ENCODE measurements at regions not wholly inside any gene's neighbourhood (a gene's known extent, or its start where the extent isn't known, plus 50 kb on each side); places are given as distances from the start of the nearest gene placed in this dataset.

DNA sequence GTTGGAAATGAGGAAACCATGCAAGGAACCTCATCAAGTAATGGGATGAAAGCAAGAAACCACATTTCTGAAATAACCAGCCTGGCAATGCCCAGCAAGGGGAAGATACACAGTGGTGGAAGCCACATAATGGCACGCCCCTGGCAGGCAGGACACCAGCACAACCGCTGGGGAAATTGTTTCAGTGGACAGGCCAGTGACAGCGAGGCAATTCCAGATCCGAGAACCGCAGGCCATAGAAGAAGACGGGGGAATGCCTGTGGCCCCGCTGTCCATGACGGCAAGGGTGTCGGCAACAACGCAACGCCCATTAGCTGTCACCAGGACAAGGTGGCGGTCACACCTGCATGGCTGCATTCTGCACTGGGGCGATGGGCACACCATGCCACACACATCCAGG lies 1389.6 kb downstream of the BRD1 start:
- DNase-seq (ENCODE audit: low spot score), result no peak

DNA sequence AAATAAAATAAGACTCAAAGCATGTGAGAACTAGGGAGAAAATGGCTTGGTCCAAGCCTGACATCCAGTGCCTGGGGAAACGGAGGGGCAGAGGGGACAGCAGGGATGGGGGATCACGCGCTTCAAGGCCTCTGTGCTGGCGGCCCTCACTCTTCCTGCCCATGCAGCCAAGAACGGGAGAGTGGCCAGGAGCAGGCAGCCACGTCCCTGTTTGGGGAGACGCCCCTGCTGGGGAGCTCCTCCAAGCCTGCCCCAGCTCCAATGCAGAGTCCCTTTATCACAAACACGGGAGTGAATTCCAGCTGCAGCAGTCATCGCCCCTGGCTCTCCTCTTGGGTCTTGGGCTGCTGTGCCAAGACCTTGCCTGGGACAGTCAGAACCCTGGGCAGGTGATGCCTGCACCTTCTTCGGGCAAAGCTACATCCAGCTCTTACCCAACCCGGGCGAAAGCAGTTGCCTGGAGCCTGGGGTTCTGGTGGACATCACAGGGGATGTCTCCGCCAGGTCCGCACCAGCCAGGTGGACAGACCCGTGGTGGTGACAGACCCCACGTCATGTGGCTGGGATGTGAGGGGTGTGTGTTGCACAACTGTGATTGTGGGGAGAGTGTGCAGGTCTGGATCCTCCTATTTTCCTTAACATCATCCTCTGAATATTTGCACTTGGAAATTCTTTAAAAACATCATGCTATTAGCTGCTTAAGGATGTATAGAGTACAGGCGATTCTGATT lies 1391.3 kb downstream of the BRD1 start:
- no peak for DNase-seq (ENCODE audit: low spot score)

DNA sequence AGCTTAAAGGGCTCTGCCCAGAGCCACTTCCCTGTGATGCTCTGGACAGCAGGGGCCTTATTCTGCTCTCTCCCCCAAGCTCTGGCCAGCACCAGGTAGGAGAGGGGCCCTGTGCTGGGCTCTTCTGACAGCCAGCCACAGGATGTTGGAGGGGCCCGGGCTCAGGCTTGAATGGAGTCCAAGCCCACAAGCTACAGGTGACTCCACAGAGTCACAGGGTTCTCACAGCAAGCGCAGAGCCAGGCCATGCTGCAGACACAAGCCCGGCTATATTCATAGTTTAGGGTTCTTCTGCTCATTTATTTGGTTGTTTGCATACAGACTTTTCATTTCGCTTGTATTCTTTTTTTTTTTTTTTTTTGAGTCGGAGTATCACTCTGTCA lies 1392.8 kb downstream of the BRD1 start:
- DNase-seq (ENCODE audit: low spot score), result no peak

DNA sequence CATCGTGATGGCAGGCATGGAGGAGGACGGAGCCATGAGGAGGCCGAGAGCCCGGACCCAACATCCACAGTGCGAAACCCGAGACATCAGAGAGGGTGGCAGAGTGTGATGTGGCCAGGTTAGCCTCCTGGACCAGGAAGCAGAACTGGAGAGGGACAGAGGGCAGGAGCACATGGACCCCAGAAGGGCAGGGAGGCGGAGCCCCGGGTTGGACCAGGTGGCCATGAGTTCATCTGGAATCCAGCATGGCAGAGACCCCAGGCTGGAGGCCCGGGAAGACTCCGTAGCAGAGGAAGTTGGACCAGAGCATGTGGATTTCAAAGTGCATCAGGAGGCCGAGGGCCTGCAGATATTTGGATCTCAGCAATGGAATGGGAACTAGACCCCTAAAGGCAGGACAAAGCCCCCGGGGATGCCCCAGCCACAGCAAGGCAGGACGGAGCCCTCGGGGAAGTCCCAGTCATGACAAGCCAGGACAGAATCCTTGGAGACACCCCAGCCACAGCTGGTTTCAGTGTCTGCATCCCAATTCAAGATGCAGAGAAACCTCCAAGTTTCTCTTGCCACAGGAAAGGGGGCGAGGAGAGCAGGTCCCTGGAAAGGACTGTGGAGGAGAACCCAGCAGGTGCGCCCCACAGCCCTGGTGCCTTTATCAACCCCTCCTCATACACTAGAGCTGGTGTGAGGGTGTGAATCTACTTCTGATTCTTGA lies 1393.4 kb downstream of the BRD1 start:
- DNase-seq (ENCODE audit: low spot score), result no peak

DNA sequence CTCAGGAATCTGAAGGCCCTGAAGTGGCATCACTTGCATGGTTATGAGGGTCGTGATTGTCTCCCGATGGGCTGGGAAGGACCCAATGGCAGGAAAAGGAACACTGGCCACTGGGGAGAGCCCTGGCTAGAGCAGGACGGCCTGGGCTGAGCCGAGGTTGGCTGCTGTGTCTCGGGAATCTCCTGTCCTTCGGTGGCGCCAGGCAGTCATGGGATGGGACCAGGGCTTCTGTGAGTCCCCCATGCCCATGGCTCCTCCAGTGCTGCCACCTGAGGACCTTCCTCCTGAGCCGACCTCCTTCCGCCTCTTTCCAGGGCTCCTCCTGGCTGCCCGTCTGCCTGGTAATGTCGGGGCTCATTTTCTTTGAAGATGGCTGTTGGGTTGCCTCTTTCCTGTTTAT lies 1394.0 kb downstream of the BRD1 start:
- no peak for DNase-seq (ENCODE audit: low spot score)

DNA sequence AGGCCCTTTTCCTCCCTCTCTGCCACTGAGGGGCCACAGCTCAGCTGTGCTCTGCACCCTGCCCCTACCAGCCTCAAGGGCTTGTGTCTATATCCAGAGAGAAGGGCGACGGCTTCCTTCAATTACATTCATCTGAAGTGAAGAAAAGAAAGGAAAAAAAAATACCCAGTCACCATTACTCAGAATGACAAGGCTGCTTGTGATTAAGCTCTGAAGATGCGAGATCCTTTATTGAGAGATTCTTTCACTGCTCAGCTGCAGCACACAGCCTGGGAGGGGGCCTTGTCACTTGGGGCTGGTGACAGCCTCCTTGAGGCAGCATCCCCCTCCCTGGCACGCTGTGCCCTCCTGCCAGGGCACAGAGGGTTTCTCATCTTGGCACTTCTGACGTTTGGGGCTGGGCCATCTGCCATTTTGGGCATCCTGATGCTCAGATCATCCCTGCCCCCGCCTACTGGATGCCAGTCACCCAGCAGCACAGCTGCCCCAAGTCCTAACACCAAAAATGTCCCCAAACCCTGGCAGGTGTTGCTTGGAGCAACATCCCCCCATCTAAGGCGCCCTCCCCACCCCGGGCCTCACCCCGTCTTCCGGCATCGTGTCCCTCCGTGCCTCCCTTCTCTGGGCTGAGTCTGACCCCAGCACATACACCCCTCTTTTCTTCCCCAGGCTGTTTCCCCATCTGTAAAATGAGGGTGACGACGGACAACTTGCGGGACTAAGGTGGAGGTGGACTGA lies 1394.7 kb downstream of the BRD1 start:
- DNase-seq (ENCODE audit: low spot score), result no peak

DNA sequence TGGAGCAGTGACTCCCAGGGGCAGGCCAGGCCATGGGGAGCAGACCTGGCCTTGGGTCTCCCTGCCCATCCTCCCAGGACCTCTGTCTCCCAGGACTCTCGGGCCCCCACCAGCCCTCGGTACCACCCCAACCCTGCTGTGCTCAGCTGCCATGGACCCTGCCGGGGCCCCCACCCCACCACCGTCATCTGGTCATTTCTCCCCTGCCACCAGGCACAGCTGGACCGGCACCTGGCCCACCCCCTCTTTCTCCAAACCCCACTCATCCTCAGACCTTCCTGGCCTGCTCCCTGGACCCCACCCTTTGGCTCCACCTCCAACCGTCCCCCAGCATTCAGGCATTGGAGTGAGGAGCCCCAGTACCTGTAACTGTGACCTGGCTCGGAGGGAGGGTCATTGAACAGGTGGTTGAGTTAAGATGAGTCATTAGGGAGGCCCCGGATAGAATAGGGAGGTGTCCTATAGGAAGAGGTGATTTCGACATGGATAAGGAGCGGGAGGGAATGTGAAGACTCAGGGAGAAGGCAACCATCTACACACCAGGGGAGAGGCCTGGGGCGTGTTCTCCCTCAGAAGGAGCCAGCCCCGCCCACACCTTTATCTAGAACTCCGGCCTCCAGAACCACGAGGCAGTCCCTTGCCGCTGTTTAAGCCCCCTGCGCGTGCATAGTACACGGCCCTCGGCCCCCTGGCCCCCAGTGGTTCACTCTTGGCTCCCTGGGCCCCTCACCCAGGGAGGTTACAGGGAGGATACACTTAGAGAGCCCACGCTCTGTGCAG lies 1395.9 kb downstream of the BRD1 start:
- no peak for DNase-seq (ENCODE audit: low spot score)

DNA sequence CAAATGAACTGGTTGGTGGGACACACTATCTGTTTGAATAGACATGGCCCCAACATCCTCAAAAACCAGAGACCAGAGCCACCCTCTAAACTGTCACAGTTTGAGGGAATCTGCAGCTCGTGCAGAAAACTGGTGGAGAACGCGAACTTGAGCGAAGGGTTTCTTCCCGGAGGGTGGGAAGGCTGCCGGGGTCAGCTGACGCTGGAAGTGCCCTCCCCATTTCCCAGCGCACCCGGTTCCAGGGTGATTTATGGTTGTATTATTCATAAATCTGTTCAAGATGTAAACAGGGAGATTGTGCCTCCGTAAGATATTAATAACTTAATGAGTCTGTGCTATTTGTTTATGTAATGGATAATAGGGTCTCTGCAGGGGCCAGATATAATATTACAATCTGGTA lies 1396.7 kb downstream of the BRD1 start:
- no peak for DNase-seq (ENCODE audit: low spot score)

DNA sequence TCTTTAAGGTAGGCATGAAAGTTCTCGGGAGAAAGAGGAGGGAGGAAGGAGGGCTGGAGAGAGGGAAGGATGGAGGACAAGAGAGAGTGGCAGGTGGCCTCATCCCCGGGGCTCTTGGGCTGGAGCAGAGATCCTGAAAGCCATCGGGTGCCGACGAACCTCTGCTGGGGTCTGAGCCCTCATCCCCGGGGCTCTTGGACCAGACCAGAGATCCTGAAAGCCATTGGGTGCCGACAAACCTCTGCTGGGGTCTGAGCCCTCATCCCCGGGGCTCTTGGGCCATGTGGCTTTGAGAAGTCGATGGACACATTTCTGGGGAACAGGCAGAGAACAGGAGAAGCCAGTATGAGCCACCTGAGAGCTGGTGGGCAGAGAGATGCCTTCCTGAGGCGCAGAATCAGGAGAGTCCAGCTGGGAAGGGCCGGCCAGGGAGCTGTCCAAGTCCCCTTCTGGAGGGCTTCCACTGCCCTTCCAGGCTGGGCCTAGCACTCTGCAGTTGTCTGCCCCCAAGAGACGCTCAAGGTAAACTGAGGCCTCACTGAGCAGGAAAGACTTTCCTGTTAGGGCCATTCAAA lies 1398.1 kb downstream of the BRD1 start:
- DNase-seq (ENCODE audit: low spot score), result no peak

DNA sequence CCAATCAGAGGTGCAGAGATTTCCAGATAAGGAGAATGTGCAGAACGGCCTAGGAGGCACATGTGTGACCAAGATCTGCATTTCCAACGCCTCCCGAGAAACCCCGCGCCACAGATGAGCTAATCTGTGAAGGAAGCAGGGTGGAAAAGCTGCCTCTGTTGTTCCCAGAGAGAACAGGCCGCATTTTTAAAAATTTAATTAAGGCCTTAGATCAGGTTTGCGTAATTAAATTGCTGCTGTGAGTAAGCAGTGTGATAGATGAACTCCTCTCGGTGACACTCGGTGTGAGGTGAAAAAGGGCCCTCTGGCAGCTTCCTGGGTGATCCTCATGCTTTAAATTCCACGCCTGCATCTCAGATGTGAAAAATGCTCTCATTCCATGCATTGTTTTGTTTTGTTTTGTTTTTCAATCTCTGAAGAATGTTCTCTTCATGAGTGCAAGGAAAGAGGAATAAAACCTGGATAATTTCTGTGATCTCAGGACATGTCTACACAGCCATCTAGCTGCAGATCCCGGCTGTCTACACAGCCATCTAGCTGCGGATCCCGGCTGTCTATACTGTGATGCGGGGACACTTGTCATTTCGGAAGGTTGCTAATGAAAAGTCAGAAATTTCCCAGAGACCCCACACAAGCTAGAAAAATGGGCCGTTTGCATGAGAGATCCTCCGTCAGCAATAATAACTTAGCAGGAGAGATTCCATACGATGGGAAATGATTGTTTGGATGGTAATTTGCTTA lies 1398.9 kb downstream of the BRD1 start:
- no peak for DNase-seq (ENCODE audit: low spot score)

DNA sequence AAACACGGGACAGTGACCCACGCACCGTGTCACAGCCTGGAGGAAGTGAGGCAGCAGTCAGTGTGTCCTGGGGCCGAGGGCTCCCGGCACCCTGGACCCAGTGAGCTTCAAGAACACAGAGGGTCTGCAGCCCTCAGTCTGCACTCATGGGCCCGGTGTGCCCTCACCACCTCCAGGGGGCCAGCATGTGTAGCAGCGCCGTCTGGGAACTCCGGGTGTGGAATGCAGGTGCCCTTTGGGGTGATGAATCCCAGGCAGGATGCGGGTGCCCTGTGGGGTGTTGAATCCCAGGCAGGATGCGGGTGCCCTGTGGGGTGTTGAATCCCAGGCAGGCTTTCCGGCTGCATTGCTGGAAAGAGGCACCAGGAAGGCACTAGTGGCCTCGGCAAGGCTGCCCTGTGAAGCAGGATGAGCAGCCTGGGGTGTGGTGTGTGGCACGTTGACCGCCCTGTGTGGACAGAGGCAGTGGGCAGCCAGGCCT lies 1399.9 kb downstream of the BRD1 start:
- DNase-seq (ENCODE audit: low spot score), result no peak

DNA sequence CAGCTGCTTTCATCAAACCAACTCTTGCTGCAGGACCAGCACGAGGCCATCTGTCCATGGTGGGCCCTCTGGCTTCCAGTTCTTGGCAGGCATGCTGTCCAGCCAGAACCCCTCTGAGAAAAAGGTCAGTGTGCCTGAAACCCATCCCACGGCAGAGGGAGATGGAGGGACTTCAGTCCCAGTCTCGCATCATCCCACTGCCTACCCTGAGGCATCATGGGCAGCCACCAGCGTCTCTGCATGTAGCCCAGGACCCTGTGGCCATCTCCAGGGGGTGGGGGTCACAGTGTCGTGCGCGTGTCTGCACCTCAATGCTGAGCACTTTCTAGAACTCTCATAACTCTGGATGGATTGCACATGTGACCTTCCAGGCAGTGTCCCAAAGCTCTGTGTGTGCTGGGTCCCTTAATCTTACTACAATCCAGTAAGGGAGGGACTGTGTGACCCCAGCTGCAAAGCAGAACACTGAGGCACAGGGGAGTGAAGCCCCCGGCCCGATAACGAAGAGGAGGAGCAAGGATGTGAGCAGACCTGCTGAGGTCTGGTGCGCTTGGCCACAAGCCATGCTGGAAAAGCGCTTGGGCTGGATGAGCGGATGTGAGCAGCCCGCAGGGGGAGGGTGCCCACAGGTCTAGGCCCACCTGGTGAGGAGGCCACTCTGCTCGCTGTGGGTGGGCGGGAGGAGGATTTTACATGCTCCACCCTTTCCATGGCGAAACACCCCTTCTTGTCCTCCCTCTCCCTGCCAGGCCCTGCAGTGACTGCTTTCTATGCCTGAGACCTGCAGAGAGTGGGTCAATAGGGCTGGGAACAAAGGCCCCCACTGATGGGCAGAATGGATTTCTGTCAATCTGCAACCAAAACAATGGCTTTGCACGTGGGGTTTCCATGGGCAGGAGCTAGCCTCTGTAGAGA lies 1401.0 kb downstream of the BRD1 start:
- no peak for DNase-seq (ENCODE audit: low spot score)

DNA sequence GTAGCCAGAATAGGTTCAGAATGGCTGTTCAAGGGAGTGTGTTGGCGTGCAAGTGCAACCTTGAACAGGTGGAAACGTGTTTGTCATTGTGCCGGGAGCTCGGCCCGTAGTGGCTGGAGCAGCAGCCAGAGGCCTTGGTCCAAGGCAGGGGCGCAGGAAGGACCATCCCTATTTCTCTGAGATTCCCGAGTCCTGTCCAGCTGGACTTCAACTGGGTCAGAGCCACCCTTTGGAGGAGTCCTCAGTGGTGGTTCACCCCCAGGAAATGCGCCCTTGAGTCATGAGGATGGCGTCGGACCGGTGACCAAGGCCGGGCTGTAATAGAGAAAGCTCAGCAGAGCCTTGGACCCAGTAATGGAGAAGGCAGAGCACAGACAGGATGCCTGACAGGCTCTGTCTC lies 1402.0 kb downstream of the BRD1 start:
- no peak for DNase-seq (ENCODE audit: low spot score)

DNA sequence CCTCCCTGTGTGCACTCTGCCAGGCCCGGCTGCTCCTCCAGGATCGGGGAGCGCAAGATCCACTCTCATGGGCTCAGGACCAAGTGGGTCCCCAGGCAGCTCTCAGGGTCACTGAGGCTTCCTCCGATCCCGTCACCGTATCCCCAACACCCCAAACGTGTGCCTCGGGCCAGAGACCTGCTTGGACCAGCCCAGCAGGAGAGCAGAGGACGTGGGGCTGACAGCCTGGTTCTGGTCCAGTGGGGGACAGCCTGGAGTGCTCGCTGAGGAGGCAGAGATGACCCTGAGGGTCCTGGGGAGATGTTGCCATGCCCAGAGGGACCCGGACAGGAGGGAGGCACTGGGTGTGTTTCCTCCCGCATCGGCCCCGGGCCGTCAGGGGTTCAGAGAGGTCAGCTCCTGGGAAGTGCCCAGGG lies 1402.6 kb downstream of the BRD1 start:
- no peak for DNase-seq (ENCODE audit: low spot score)

DNA sequence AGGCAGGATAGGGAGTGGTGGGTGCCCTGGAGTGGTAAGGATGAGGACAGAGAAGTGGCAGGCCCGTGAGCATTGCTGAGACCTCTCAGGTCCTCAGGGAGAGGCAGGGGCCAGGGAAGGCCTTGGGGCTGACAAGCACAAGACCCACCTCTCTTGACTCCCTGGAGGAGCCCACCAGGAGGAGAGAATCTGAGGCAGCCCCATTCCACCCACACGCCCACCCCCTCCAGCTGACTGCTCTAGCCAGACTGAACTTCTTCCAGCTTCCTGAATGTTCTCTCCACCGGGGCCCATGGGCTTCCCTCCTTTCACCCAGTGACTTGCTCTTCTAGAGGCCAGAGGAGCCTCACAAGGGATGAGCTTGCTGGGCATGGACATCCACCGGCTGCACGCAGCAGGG lies 1403.0 kb downstream of the BRD1 start:
- no peak for DNase-seq (ENCODE audit: low spot score)

DNA sequence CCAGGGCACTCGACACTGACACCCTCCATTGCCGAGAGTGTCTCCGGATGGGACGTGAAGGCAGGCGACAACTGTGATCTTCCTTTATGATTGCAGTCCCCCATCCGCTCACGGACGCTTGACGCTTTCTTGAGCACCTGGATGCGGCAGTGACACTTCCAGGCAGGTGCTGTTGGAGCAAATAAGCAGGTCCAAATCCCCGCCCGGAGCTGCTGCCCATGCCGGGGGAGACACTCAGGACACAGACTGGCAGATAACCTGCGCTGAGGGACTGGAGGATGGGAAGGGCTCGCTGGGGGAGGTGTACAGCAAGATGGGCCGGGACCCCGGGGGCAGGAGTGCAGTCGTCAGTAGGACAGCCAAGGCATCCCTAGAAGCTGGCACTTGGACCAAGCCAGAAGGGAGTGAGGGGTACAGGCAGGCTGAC lies 1403.5 kb downstream of the BRD1 start:
- no peak for DNase-seq (ENCODE audit: low spot score)

DNA sequence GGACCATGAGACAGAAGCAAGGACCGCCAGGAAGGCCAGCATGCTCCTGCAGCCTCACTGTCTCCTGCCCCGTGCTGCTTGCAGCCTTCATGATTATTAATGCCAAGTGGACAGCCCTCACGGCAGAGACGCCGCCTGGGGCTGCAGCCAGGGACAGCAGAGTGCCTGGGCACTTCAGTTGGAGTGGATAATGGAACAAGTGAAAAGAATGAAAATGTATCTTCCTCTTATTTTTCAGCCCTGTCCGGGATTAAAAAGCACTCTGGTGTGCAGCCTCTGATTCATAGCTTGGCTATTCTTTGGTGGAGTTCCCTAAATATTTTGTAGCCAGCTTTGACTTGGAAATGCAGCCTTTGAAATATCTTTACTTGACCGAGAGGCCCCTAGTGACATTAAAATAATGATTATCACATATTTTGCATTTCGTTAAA lies 1404.2 kb downstream of the BRD1 start:
- DNase-seq (ENCODE audit: low spot score), result no peak

DNA sequence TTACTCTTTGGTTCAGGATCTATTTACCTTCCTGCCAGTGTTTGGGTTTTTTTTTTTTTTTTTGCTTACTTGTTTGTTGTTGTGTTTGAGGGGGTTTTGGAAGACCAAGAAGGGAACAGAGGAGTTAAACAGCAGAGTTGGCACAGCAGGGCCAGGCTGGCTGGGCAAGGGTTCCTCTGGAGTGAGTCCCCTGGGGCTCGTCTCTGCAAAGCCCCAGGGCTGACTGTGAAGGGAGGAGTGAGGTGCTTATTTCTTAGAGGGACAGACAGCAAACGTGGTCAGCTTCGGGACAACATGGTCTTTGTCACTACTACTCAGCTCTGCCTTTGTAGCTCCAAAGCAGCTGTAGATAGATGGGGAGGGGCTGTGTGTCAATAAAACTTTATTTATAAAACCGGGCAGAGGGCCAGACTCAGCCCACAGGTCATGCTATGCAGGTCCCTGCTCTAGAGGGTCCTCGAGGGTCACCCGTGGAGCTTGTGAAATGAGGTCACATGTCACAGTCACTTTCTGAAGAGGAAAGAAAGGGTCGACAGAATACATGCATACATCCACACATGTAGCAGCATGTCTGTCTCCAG lies 1404.7 kb downstream of the BRD1 start:
- no peak for DNase-seq (ENCODE audit: low spot score)

DNA sequence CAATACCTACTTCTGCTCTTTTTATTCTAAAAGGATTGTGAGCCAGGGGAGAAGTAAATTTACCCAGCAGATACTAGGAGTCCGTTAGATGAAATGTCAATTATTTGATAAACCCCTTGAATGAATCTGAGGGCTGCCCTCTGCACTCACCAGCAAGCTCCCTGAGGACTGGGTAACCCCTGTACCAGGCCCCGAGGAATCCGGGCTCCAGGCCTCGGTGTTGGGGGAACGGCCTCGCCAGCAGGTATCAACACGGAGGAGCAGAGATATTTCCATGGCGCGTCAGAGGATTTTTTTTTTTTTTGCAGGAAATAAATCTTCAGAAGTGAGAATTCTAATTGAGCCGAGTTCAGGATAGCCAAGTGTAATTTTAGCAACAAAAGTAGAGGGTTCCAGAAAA lies 1408.8 kb downstream of the BRD1 start:
- DNase-seq (ENCODE audit: low spot score), result no peak

Data from H4 (cell line).